ENCODE measurements at regions not wholly inside any gene's neighbourhood (a gene's known extent, or its start where the extent isn't known, plus 50 kb on each side); places are given as distances from the start of the nearest gene placed in this dataset.
A peak's percentile ranks its signal among the peaks of the same experiment; 100 is the strongest.

GRCh38 chr2:158732573-158733429 lies 62.3 kb upstream of the DAPL1 start:
- no peak for DNase-seq (ENCODE audit: low read depth in 1 of 2, low spot score in 1 of 2)

- no peak for DNase-seq (ENCODE audit: low read depth in 1 of 2, low spot score in 1 of 2)
Measured at GRCh38 chr2:158733430-158733755, 61.7 kb upstream of the DAPL1 start.

- no peak for DNase-seq (ENCODE audit: low read depth in 1 of 2, low spot score in 1 of 2)
Measured at GRCh38 chr2:158734442-158734841, 60.7 kb upstream of the DAPL1 start.

GRCh38 chr2:158735822-158736580 lies 59.1 kb upstream of the DAPL1 start:
- DNase-seq (ENCODE audit: low read depth in 1 of 2, low spot score in 1 of 2) = no peak

- DNase-seq (ENCODE audit: low read depth in 1 of 2, low spot score in 1 of 2) = no peak
Measured at GRCh38 chr2:158738363-158738762, 56.8 kb upstream of the DAPL1 start.

GRCh38 chr2:158740127-158740526 lies 55.0 kb upstream of the DAPL1 start:
- DNase-seq (ENCODE audit: low read depth in 1 of 2, low spot score in 1 of 2) = no peak

- DNase-seq (ENCODE audit: low read depth in 1 of 2, low spot score in 1 of 2) = no peak
Measured at GRCh38 chr2:158740621-158741020, 54.5 kb upstream of the DAPL1 start.

GRCh38 chr2:158741625-158742024 lies 53.5 kb upstream of the DAPL1 start:
- DNase-seq (ENCODE audit: low read depth in 1 of 2, low spot score in 1 of 2) = no peak

- no peak for DNase-seq (ENCODE audit: low read depth in 1 of 2, low spot score in 1 of 2)
Measured at GRCh38 chr2:158742536-158742935, 52.6 kb upstream of the DAPL1 start.

GRCh38 chr2:158743466-158743865 lies 51.7 kb upstream of the DAPL1 start:
- DNase-seq (ENCODE audit: low read depth in 1 of 2, low spot score in 1 of 2) = no peak

- no peak for DNase-seq (ENCODE audit: low read depth in 1 of 2, low spot score in 1 of 2)
Measured at GRCh38 chr2:158743879-158744278, 51.2 kb upstream of the DAPL1 start.

- DNase-seq (ENCODE audit: low read depth in 1 of 2, low spot score in 1 of 2) = peak in 1 of 2 donors; percentile 8
Measured at GRCh38 chr2:158745067-158745865, 49.9 kb upstream of the DAPL1 start.

All from stimulated activated CD4-positive, alpha-beta T cell treated with anti-CD3 and anti-CD28 coated beads, Interleukin-15, amount 100 ng/mL, for 1 hour (primary cell).